ENCODE measurements at regions not wholly inside any gene's neighbourhood (a gene's known extent, or its start where the extent isn't known, plus 50 kb on each side); places are given as distances from the start of the nearest gene placed in this dataset.

- no peak for TF ChIP-seq EZH2phosphoT487 (IDR thresholded peaks at IDR 0.05; ENCODE audit: borderline replicate concordance, low read length)
- TF ChIP-seq, protein P1, sequence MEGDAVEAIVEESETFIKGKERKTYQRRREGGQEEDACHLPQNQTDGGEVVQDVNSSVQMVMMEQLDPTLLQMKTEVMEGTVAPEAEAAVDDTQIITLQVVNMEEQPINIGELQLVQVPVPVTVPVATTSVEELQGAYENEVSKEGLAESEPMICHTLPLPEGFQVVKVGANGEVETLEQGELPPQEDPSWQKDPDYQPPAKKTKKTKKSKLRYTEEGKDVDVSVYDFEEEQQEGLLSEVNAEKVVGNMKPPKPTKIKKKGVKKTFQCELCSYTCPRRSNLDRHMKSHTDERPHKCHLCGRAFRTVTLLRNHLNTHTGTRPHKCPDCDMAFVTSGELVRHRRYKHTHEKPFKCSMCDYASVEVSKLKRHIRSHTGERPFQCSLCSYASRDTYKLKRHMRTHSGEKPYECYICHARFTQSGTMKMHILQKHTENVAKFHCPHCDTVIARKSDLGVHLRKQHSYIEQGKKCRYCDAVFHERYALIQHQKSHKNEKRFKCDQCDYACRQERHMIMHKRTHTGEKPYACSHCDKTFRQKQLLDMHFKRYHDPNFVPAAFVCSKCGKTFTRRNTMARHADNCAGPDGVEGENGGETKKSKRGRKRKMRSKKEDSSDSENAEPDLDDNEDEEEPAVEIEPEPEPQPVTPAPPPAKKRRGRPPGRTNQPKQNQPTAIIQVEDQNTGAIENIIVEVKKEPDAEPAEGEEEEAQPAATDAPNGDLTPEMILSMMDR (IDR thresholded peaks at IDR 0.05; ENCODE audit: low read depth, low read length, poor library complexity, severe bottlenecking), result no peak
These were observed 284.0 kb upstream of the RAB6C start for GRCh38 chr2:129695496-129695895.

Measured in DOHH2 (cell line).